AG04450 (cell line): ENCODE measurements at regions not wholly inside any gene's neighbourhood (a gene's known extent, or its start where the extent isn't known, plus 50 kb on each side); places are given as distances from the start of the nearest gene placed in this dataset.

ENCODE experiments used
- CTCF ChIA-PET: fragments of 300-600, 350-600 bp; formaldehyde crosslinking; extraction: SDS; loops from one replicate; lab custom pipeline; 2022; ENCODE audit warnings: antibody characterized with exemption, inconsistent platforms; lab: Charles Lee
- POLR2A ChIA-PET: fragments of 350-600 bp; formaldehyde crosslinking; extraction: SDS; loops from one replicate; lab custom pipeline; 2021; ENCODE audit warnings: antibody characterized with exemption, inconsistent platforms; lab: Yijun Ruan, JAX
- DNase-seq: peaks from one replicate; pipeline ENCODE4 v3.0.0-alpha.2; 2011; ENCODE audit warnings: low read depth, low spot score
- H3K27ac ChIP-seq: one replicate; pipeline ENCODE4 v1.5.1; 2012; ENCODE audit warnings: low read depth, low read length, control low read depth
- H3K27me3 ChIP-seq: one replicate; pipeline ENCODE4 v1.6.0; 2012; ENCODE audit warnings: low read length; ENCODE audit not compliant: control insufficient read depth, insufficient read depth
- H3K4me3 ChIP-seq: 2 replicates; pipeline ENCODE4 v1.5.1; 2011; ENCODE audit warnings: mild to moderate bottlenecking, low read depth, low read length, control low read depth
- H3K9me3 ChIP-seq: 2 replicates; pipeline ENCODE4 v1.5.1; 2012; ENCODE audit warnings: low read length; ENCODE audit not compliant: control insufficient read depth, insufficient read depth
- CTCF ChIP-seq: IDR thresholded peaks from 2 replicates; pipeline ENCODE4 v1.5.1; 2011; ENCODE audit warnings: low read depth, low read length, control low read depth, inconsistent platforms

DNA sequence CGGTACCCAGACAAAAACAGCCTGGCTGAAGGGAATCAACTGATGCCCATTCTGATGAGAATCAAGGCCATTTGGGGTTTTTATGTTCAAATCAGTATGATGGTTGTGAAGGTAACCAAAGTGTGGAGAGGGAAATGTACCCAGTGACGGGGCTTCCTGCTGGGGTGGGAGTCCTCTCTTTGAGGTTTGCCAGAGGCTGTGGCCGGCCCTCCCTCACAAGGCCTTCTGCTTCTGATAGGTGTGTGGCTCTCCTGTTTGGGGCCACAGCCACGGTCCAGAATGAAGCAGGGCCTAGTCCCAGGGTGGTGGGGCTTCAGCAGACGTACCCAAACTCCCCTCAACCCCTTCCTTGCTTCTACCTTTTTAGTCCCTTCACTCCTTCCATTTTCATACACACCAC lies 86.7 kb upstream of the NAA20 start:
- Histone ChIP-seq H3K27me3 (no peaks in the 10 kb centered on the region), H3K9me3 (no peaks in the 10 kb centered on the region), H3K4me3 (no peak overlapping the region), H3K27ac (no peak overlapping the region)
- POLR2A ChIA-PET: no interaction called here
- no peak for DNase-seq
- CTCF ChIA-PET: no interaction called here
- no peak for TF ChIP-seq CTCF

DNA sequence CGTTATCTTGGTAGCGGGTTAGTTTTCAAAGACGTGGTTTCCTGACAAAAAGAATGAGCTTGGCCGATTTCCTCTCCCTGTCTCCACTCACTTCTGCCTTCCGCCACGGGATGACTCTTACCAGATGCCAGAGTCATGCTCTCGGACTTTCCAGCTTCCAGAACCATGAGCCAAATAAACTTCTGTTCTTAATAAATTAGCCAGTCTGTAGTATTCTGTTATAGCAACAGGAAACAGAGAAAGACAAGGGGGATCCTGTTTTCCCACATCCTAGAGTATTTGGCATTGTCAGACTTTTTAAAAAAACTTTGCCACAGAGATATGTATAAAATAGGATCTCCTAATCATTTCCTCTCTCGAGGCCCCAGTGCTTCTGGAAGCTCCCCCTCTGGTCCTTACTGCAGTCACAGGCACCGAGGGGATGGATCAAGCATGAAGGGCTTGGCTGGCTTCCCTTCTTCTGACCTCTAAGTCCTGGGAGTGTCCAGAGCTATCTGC lies 84.9 kb upstream of the NAA20 start:
- H3K9me3 ChIP-seq: no peaks in the 10 kb centered on the region
- no peak overlapping the region for H3K4me3 ChIP-seq
- ChIA-PET POLR2A (interaction anchor here (0.7 to 1.6 kb wide), 5 partner anchors 16 to 175 kb away, joined by 3 to 7 read pairs (median 4); no protein-coding TSS in a partner anchor), CTCF (interaction anchor here (0.6 to 0.7 kb wide), 3 partner anchors 44 to 52 kb away, joined by 3 read pairs; no protein-coding TSS in a partner anchor)
- TF ChIP-seq CTCF: peak; percentile 11; the same call in 1 of the 2 replicates
- peak overlapping the region; percentile 86 for H3K27ac ChIP-seq
- no peaks in the 10 kb centered on the region for H3K27me3 ChIP-seq
- DNase-seq: peak; percentile 75

DNA sequence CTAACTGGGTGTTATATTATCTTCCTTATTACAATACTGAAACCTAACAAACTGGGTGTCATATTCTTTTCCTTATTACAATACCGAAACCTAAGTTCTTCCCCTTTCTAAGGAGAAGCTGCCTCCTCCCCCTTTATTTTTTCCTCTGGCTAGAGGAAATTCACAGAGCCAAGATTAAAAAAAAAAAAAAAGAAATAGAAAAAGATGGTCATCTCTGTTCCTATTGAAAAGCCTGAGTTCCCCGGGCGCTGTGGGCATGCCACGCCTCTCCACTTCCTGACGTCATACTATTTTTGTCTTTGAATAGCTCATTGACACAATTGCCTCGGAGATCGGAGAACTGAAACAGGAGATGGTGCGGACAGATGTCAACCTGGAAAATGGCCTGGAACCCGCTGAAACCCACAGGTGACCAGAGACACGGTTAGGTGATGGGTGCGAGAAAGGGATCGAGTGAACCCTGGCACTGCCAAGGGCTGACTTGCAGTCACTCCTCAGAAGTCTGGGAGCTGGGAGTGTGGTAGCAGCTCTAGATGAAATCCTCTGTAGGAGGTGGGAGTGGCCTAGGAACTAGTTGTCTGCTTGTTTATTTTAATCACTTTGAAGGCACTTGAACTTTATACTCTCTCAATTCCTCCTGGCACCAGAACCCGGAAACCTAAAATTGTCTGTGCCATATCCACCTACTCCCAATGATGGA lies 82.2 kb upstream of the NAA20 start:
- Histone ChIP-seq H3K27me3 (no peaks in the 10 kb centered on the region), H3K9me3 (no peaks in the 10 kb centered on the region), H3K27ac (no peak overlapping the region), H3K4me3 (no peak overlapping the region)
- no peak for DNase-seq
- POLR2A ChIA-PET: interaction anchor here (0.6 to 1.2 kb wide), 3 partner anchors 39 to 58 kb away, joined by 3 to 6 read pairs (median 5); no protein-coding TSS in a partner anchor
- CTCF ChIA-PET: interaction anchor here (0.6 kb wide), 1 partner anchor 17 kb away, joined by 3 read pairs; no protein-coding TSS in a partner anchor
- no peak for TF ChIP-seq CTCF

DNA sequence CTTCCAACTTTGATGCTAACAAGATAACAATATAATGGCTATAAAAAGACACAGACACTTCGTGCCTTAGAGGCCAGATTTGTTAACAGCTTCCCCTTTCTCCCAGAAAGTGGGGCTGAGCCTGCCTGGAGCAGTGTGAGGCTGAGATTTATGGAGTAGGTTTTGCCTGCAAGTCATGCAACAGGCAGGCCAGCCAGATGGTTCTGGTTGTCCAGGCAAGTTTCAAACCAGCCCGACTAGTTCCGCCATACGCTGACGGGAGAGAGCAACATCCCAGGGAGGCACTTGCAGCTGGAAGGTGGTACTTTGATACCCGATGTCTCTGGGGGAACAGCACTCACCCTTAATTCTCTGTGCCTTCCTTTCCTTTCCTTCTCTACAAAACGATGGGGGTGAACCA lies 81.3 kb upstream of the NAA20 start:
- POLR2A ChIA-PET: no interaction called here
- Histone ChIP-seq H3K4me3 (no peak overlapping the region), H3K9me3 (no peaks in the 10 kb centered on the region), H3K27me3 (no peaks in the 10 kb centered on the region), H3K27ac (no peak overlapping the region)
- no peak for DNase-seq
- TF ChIP-seq CTCF: no peak
- CTCF ChIA-PET: no interaction called here
